ENCODE measurements at regions not wholly inside any gene's neighbourhood (a gene's known extent, or its start where the extent isn't known, plus 50 kb on each side); places are given as distances from the start of the nearest gene placed in this dataset.
A peak's percentile ranks its signal among the peaks of the same experiment; 100 is the strongest.

GRCh38 chr14:89477391-89477790 is 60.4 kb upstream of the FOXN3 start:
- Histone ChIP-seq H4K20me1 (replicated peaks; ENCODE audit: control insufficient read depth, insufficient read depth, low read length) (no peaks in the 10 kb centered on the region), H3K4me1 (replicated peaks in 1 of 2; ENCODE audit: control insufficient read depth in 2 of 2, insufficient read depth in 2 of 2, low read length in 2 of 2) (peaks cover 0 to 7% of the 10 kb centered on the region in 2 experiments; a peak in 2 of 5 replicates), H3K79me2 (ENCODE audit: control insufficient read depth, insufficient read depth, low read length) (no peaks in the 10 kb centered on the region), H3K9ac (ENCODE audit: insufficient read depth in 1 of 2, low read depth in 2 of 2, low read length in 2 of 2) (no peak overlapping the region), H2AFZ (ENCODE audit: low read depth, low read length) (peak overlapping the region; percentile 58; the same call in 1 of the 2 replicates), H3K27me3 (ENCODE audit: control insufficient read depth in 2 of 2, insufficient read depth in 2 of 2, low read length in 2 of 2) (no peaks in the 10 kb centered on the region), H3K27ac (ENCODE audit: extremely low read depth, low read depth, low read length) (no peak overlapping the region), H3K4me2 (ENCODE audit: insufficient read depth, low read length) (no peak overlapping the region), H3K36me3 (ENCODE audit: control insufficient read depth, insufficient read depth, low read length) (no peaks in the 10 kb centered on the region), H3K9me3 (replicated peaks; ENCODE audit: control insufficient read depth, insufficient read depth, low read depth, low read length) (no peaks in the 10 kb centered on the region), H3K9me1 (ENCODE audit: control insufficient read depth, insufficient read depth, low read length) (no peaks in the 10 kb centered on the region), H3K4me3 (no peak overlapping the region)
- 14% methylated on average over 4 of the region's 4 CpGs for WGBS (ENCODE audit: insufficient coverage, low coverage, missing lambda C conversion rate)
- ATAC-seq (no peak), FAIRE-seq (no peak), DNase-seq (ENCODE audit: extremely low read depth in 1 of 4, low spot score in 3 of 4) (no peak)
- ChIA-PET CTCF (ENCODE audit: low intra/inter-chr PET ratio) (no interaction called here), POLR2A (no interaction called here)
- BruUV-seq (replicated peaks): no TSS peak
- in situ Hi-C loops (cut with MboI): no loop called here
- intact Hi-C loops (cut with micrococcal nuclease): no loop called here
- TF ChIP-seq RNF2 (IDR thresholded peaks at IDR 0.05) (no peak), NR1H2 (CRISPR knock-in tag; IDR thresholded peaks at IDR 0.05) (no peak), TEAD1 (CRISPR knock-in tag; IDR thresholded peaks at IDR 0.05) (no peak), ARHGAP35 (IDR thresholded peaks at IDR 0.05; ENCODE audit: partially characterized antibody) (no peak), NKRF (IDR thresholded peaks at IDR 0.05; ENCODE audit: borderline replicate concordance) (no peak), STAT6 (CRISPR knock-in tag; IDR thresholded peaks at IDR 0.05) (no peak), SAFB (IDR thresholded peaks at IDR 0.05; ENCODE audit: borderline replicate concordance, low read depth, low read length) (no peak), ETV6 (IDR thresholded peaks at IDR 0.05; ENCODE audit: borderline replicate concordance in 1 of 2, low read depth in 2 of 2, low read length in 1 of 2) (no peak), ETV6 (CRISPR knock-in tag; IDR thresholded peaks at IDR 0.05; ENCODE audit: borderline replicate concordance) (no peak), ZNF398 (CRISPR knock-in tag; IDR thresholded peaks at IDR 0.05) (no peak), SIX5 (IDR thresholded peaks at IDR 0.05; ENCODE audit: borderline replicate concordance in 1 of 2, insufficient read depth in 1 of 2, low read depth in 1 of 2, low read length in 2 of 2) (no peak), NR2C2 (CRISPR knock-in tag; IDR thresholded peaks at IDR 0.05) (no peak), NR2C2 (tag; IDR thresholded peaks at IDR 0.05) (no peak), HMG20A (CRISPR knock-in tag; conservative IDR thresholded peaks at IDR 0.05) (no peak), E2F5 (CRISPR knock-in tag; IDR thresholded peaks at IDR 0.05) (no peak), ZBTB1 (CRISPR knock-in tag; IDR thresholded peaks at IDR 0.05; ENCODE audit: borderline replicate concordance, low read depth) (no peak), ZNF175 (CRISPR knock-in tag; IDR thresholded peaks at IDR 0.05; ENCODE audit: low read depth) (no peak)
